ENCODE measurements at regions not wholly inside any gene's neighbourhood (a gene's known extent, or its start where the extent isn't known, plus 50 kb on each side); places are given as distances from the start of the nearest gene placed in this dataset.

DNA sequence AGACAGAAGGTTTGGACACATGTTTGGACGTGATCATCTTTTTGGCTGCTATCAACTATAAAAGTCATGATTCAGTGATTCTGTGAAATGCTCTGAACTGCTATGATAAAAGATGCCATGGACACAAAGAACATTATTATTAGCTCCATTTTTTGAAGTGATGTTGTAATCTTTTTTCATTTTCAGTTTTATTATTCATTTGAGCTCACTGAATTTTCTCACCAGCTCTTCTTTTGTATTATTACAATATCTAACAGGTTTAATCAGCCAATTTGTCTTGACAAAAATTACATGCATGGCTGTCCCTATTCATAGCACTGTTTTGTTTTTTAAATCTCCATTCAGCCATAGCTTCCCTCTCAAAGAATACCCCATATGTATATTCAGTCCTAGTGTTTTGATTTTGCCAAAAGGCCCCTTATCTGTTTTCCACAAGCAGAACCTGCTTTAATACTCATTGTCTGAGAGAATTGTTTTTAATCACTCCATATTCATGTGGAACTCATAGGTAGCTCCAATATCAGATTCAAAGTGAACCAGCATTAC lies 314.0 kb upstream of the FAM98A start:
- TF ChIP-seq HNF4A (conservative IDR thresholded peaks at IDR 0.05) (no peak), FOXA1 (IDR thresholded peaks at IDR 0.05) (no peak), TAF1 (conservative IDR thresholded peaks at IDR 0.05) (no peak)
- TF ChIP-seq, protein P1, sequence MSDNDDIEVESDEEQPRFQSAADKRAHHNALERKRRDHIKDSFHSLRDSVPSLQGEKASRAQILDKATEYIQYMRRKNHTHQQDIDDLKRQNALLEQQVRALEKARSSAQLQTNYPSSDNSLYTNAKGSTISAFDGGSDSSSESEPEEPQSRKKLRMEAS (IDR thresholded peaks at IDR 0.05) = no peak
- WGBS = 69% methylated on average over 1 of the region's 1 CpG
- Histone ChIP-seq H3K27ac (ENCODE audit: low read depth in 1 of 2, low read length in 2 of 2) (no peak overlapping the region), H3K9ac (ENCODE audit: low read depth in 1 of 2, low read length in 2 of 2) (no peak overlapping the region), H3K27me3 (ENCODE audit: control insufficient read depth in 4 of 4, insufficient read depth in 4 of 4, low read length in 3 of 4) (no peaks in the 10 kb centered on the region), H3K4me1 (ENCODE audit: control insufficient read depth in 4 of 4, insufficient read depth in 4 of 4, low read length in 3 of 4) (peaks cover 0 to 14% (median 5%) of the 10 kb centered on the region in 4 donors), H3K4me3 (ENCODE audit: low read depth in 1 of 3, low read length in 3 of 3) (no peak overlapping the region), H3K36me3 (ENCODE audit: control insufficient read depth in 4 of 4, insufficient read depth in 3 of 4, low read depth in 1 of 4, low read length in 3 of 4) (no peaks in the 10 kb centered on the region), H3K9me3 (ENCODE audit: control insufficient read depth in 4 of 4, low read length in 3 of 4) (peaks cover 0 to 1% (median 0%) of the 10 kb centered on the region in 4 donors)
- no peak for DNase-seq (ENCODE audit: low spot score)

GRCh38 chr2:33911327-33911726 lies 312.2 kb upstream of the FAM98A start:
- Histone ChIP-seq H3K27ac (ENCODE audit: low read depth in 1 of 2, low read length in 2 of 2) (no peak overlapping the region), H3K4me3 (ENCODE audit: low read depth in 1 of 3, low read length in 3 of 3) (no peak overlapping the region), H3K9ac (ENCODE audit: low read depth in 1 of 2, low read length in 2 of 2) (no peak overlapping the region), H3K9me3 (ENCODE audit: control insufficient read depth in 4 of 4, low read length in 3 of 4) (peaks cover 0 to 1% (median 0%) of the 10 kb centered on the region in 4 donors), H3K4me1 (ENCODE audit: control insufficient read depth in 4 of 4, insufficient read depth in 4 of 4, low read length in 3 of 4) (peaks cover 0 to 14% (median 5%) of the 10 kb centered on the region in 4 donors), H3K36me3 (ENCODE audit: control insufficient read depth in 4 of 4, insufficient read depth in 3 of 4, low read depth in 1 of 4, low read length in 3 of 4) (no peaks in the 10 kb centered on the region), H3K27me3 (ENCODE audit: control insufficient read depth in 4 of 4, insufficient read depth in 4 of 4, low read length in 3 of 4) (no peaks in the 10 kb centered on the region)
- no peak for DNase-seq (ENCODE audit: low spot score)
- WGBS = 64% methylated on average over 2 of the region's 2 CpGs
- TF ChIP-seq GABPA (IDR thresholded peaks at IDR 0.05 in 1 of 2, conservative IDR thresholded peaks at IDR 0.05 in 1 of 2) = no peak
- TF ChIP-seq NR2F2 (IDR thresholded peaks at IDR 0.05) = no peak
- TF ChIP-seq, protein P2, sequence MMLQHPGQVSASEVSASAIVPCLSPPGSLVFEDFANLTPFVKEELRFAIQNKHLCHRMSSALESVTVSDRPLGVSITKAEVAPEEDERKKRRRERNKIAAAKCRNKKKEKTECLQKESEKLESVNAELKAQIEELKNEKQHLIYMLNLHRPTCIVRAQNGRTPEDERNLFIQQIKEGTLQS (IDR thresholded peaks at IDR 0.05) = no peak
- no peak for TF ChIP-seq TAF1 (conservative IDR thresholded peaks at IDR 0.05)
- TF ChIP-seq YY1 (IDR thresholded peaks at IDR 0.05) = no peak
- TF ChIP-seq HNF4G (IDR thresholded peaks at IDR 0.05) = no peak
- TF ChIP-seq, protein P1 (IDR thresholded peaks at IDR 0.05) = no peak
- TF ChIP-seq CTCF (IDR thresholded peaks at IDR 0.05; ENCODE audit: low read depth, low read length, missing input control) = no peak
- no peak for TF ChIP-seq FOXA2 (IDR thresholded peaks at IDR 0.05)
- no peak for TF ChIP-seq HNF4A (conservative IDR thresholded peaks at IDR 0.05)
- no peak for TF ChIP-seq FOXA1 (IDR thresholded peaks at IDR 0.05)
- TF ChIP-seq ZBTB33 (IDR thresholded peaks at IDR 0.05) = no peak
- TF ChIP-seq, protein P3, sequence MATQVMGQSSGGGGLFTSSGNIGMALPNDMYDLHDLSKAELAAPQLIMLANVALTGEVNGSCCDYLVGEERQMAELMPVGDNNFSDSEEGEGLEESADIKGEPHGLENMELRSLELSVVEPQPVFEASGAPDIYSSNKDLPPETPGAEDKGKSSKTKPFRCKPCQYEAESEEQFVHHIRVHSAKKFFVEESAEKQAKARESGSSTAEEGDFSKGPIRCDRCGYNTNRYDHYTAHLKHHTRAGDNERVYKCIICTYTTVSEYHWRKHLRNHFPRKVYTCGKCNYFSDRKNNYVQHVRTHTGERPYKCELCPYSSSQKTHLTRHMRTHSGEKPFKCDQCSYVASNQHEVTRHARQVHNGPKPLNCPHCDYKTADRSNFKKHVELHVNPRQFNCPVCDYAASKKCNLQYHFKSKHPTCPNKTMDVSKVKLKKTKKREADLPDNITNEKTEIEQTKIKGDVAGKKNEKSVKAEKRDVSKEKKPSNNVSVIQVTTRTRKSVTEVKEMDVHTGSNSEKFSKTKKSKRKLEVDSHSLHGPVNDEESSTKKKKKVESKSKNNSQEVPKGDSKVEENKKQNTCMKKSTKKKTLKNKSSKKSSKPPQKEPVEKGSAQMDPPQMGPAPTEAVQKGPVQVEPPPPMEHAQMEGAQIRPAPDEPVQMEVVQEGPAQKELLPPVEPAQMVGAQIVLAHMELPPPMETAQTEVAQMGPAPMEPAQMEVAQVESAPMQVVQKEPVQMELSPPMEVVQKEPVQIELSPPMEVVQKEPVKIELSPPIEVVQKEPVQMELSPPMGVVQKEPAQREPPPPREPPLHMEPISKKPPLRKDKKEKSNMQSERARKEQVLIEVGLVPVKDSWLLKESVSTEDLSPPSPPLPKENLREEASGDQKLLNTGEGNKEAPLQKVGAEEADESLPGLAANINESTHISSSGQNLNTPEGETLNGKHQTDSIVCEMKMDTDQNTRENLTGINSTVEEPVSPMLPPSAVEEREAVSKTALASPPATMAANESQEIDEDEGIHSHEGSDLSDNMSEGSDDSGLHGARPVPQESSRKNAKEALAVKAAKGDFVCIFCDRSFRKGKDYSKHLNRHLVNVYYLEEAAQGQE (IDR thresholded peaks at IDR 0.05) = no peak
